ENCODE measurements at regions not wholly inside any gene's neighbourhood (a gene's known extent, or its start where the extent isn't known, plus 50 kb on each side); places are given as distances from the start of the nearest gene placed in this dataset.
"Not testable (repeated sequence)": the region's sequence is repeated elsewhere in the genome, so short reads cannot be mapped to it uniquely, and the experiment has no call there.

DNA sequence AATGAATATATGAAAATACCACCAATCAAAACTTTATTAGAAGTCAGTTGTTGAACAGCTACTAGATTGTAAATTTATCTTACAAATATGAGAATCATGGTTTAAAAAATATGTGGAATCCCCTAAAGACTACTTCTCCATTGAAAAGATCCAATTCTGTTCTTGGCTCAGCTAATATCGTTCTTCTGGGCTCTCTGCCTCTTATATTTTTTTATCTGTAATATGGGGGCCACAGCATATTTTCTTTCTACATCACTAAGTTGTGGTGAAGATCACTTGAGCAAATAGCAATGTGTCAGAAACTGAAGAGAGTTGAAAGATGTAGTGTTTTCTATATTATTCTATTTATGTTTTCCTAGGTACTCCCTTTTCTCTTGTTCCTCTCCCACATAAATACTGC is 198.1 kb downstream of the FZD1 start:
- no peak overlapping the region for H3K27ac ChIP-seq
- no peak for TF ChIP-seq ZFX (IDR thresholded peaks at IDR 0.05; ENCODE audit: borderline replicate concordance)
- TF ChIP-seq, protein P1, sequence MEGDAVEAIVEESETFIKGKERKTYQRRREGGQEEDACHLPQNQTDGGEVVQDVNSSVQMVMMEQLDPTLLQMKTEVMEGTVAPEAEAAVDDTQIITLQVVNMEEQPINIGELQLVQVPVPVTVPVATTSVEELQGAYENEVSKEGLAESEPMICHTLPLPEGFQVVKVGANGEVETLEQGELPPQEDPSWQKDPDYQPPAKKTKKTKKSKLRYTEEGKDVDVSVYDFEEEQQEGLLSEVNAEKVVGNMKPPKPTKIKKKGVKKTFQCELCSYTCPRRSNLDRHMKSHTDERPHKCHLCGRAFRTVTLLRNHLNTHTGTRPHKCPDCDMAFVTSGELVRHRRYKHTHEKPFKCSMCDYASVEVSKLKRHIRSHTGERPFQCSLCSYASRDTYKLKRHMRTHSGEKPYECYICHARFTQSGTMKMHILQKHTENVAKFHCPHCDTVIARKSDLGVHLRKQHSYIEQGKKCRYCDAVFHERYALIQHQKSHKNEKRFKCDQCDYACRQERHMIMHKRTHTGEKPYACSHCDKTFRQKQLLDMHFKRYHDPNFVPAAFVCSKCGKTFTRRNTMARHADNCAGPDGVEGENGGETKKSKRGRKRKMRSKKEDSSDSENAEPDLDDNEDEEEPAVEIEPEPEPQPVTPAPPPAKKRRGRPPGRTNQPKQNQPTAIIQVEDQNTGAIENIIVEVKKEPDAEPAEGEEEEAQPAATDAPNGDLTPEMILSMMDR (IDR thresholded peaks at IDR 0.05): no peak

DNA sequence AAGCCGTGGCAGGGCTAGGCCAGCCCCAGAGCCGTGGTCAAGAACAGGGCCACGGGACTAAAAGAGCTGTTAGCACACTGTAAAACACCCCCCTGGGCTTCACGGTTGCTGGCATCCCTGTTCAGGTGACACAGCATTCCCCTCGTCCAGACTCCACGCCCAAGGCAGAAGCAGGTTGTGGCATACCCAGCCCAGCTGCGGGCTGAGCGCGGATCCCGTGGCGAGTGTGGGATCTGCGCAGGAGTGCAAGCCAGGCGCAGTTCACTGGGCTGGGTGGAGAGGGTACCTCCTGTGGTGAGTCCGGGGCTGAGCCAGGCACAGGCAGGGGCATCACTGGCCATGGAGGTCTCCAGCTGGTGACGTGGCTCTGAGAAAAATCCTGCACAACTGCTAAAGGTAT is 199.1 kb downstream of the FZD1 start:
- TF ChIP-seq, protein P1 (IDR thresholded peaks at IDR 0.05): no peak
- no peak for TF ChIP-seq ZFX (IDR thresholded peaks at IDR 0.05; ENCODE audit: borderline replicate concordance)
- H3K27ac ChIP-seq: no peak overlapping the region

DNA sequence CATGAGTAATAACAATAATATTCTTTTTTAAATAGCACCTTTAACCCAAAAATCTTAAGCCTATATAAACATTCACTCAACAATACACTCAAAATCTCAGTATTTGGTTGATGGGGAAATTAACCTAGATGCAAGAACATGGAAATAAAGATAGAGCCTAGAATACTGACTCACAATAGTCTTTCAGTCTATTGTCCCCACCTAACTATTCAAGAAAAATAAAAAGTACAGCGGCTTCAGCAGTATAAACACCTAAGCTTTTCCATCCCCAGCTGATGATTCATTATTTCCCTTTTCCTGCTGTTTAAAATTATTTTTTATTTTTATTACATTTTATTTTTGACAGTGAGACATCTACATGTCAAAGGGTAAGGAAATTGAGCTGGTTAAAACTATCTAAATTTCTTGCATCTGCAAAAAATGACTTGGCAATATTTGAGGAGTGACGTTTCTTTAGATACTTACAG is 201.4 kb downstream of the FZD1 start:
- TF ChIP-seq ZFX (IDR thresholded peaks at IDR 0.05; ENCODE audit: borderline replicate concordance): no peak
- TF ChIP-seq, protein P1 (IDR thresholded peaks at IDR 0.05): no peak
- no peak overlapping the region for H3K27ac ChIP-seq

DNA sequence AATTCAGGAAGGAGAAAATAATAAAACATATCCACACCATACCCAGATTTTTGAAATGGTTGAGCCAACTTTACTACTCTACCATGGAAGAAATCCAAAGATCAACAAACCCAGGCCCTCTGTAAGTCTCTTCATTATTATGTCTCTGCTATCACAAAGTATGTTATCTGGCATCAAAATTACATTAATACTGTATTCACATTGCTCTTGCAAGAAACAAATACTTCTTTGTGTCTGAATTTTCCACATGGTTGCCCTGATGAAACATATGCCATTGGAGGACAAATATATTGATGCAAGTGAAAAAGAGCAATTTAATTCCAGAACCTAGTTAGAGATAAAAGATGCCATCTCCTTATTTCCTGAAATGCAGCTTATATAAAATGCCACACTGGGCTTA is 204.0 kb downstream of the FZD1 start:
- no peak overlapping the region for H3K27ac ChIP-seq
- TF ChIP-seq ZFX (IDR thresholded peaks at IDR 0.05; ENCODE audit: borderline replicate concordance): no peak
- TF ChIP-seq, protein P1 (IDR thresholded peaks at IDR 0.05): no peak

DNA sequence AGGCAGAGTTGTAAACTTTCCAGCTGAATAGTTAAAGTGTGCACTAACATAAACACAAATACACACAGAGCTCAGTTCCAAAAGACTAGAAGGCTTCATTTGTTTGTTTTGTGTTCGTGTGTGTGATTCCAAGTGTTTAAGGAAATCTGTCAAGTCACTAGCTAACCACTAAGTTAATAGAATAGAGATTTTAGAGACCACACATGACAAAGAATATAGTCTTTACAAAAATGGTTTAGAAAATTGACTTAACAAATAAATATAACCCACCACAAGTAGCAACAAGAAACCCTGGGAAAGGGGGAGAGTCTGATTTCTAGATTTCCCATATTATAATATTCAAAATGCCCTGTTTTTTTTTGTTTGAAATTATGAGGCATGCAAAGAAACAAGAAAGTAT is 209.4 kb downstream of the FZD1 start:
- no peak overlapping the region for H3K27ac ChIP-seq
- no peak for TF ChIP-seq ZFX (IDR thresholded peaks at IDR 0.05; ENCODE audit: borderline replicate concordance)
- TF ChIP-seq, protein P1 (IDR thresholded peaks at IDR 0.05): no peak

DNA sequence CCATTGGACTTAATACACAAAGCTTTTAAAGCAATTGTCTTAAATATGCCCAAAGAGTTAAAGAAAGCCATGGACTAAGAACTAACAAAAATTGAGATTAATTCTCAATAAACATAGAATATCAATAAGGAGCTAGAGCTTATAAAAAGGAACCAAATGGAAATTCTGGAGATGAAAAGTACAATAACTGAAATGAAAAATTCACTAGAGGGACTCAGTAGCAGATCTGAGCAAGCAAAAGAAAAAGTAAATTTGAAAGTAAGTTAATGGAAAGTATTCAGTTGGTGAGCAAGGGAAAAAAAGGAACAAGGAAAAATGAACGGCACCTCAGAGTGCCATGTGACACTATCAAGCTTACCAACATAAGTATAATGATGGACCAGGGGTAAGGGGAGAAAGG is 209.8 kb downstream of the FZD1 start:
- no peak overlapping the region for H3K27ac ChIP-seq
- TF ChIP-seq, protein P1 (IDR thresholded peaks at IDR 0.05): no peak
- TF ChIP-seq ZFX (IDR thresholded peaks at IDR 0.05; ENCODE audit: borderline replicate concordance): no peak

DNA sequence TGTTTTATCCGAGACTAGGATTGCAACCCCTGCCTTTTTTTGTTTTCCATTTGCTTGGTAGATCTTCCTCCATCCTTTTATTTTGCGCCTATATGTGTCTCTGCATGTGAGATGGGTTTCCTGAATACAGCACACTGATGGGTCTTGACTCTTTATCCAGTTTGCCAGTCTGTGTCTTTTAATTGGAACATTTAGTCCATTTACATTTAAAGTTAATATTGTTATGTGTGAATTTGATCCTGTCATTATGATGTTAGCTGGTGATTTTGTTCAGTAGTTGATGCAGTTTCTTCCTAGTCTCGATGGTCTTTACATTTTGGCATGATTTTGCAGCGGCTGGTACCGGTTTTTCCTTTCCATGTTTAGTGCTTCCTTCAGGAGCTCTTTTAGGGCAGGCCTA is 216.2 kb downstream of the FZD1 start:
- not testable (repeated sequence) for H3K27ac ChIP-seq

DNA sequence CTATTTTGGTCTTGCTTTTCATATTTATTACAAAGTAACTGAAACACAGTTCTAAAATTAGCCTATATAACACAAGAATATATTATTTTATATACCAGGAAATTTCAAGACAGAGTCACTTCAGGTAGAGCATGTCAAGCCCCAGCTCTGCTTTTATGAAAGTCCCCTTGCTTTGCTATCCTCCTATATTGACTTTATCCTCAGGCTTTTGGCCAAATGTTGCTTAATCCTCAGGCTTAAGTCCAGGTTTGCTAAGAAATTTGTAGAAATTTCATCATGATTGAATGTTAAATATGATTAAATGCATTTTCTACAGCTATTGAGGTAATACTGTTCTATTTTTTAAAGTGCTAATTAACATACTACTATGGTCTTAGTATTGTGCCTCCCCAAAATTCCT is 227.6 kb downstream of the FZD1 start:
- TF ChIP-seq, protein P1 (IDR thresholded peaks at IDR 0.05): no peak
- no peak for TF ChIP-seq ZFX (IDR thresholded peaks at IDR 0.05; ENCODE audit: borderline replicate concordance)
- H3K27ac ChIP-seq: no peak overlapping the region

Measured in 22Rv1 (cell line).